Neural progenitor cell (in vitro differentiated cells): ENCODE measurements at regions not wholly inside any gene's neighbourhood (a gene's known extent, or its start where the extent isn't known, plus 50 kb on each side); places are given as distances from the start of the nearest gene placed in this dataset.
"Not testable (repeated sequence)": the region's sequence is repeated elsewhere in the genome, so short reads cannot be mapped to it uniquely, and the experiment has no call there.

Experiments
- DNase-seq: peaks from one replicate; pipeline ENCODE4 v3.0.0-alpha.2; 2016; ENCODE audit warnings: low spot score
- H2AFZ ChIP-seq: fragments of 200-600 bp; sonication (generic); replicated peaks from 2 replicates; pipeline ENCODE4 v1.6.1; 2016; ENCODE audit warnings: antibody characterized with exemption
- H3F3A ChIP-seq: fragments of 200-600 bp; sonication (generic); 2 replicates; pipeline ENCODE4 v1.6.1; 2016; ENCODE audit warnings: antibody characterized with exemption, low read depth
- H3K27ac ChIP-seq: fragments of 200-600 bp; sonication (generic); 2 replicates; pipeline ENCODE4 v1.5.1; 2016; ENCODE audit warnings: mild to moderate bottlenecking
- H3K27me3 ChIP-seq: fragments of 200-600 bp; sonication (generic); 2 replicates; pipeline ENCODE4 v1.6.1; 2016; ENCODE audit warnings: mild to moderate bottlenecking, moderate library complexity
- H3K36me3 ChIP-seq: fragments of 200-600 bp; sonication (generic); 2 replicates; pipeline ENCODE4 v1.5.1; 2016
- H3K4me1 ChIP-seq: fragments of 200-600 bp; sonication (generic); 2 replicates; pipeline ENCODE4 v1.6.1; 2016; ENCODE audit warnings: mixed run types
- H3K4me2 ChIP-seq: fragments of 200-600 bp; sonication (generic); 2 replicates; pipeline ENCODE4 v1.6.1; 2016
- H3K4me3 ChIP-seq: fragments of 200-600 bp; sonication (generic); 2 replicates; pipeline ENCODE4 v1.5.1; 2016
- H3K79me2 ChIP-seq: fragments of 200-600 bp; sonication (generic); 2 replicates; pipeline ENCODE4 v1.6.1; 2016; ENCODE audit warnings: low read depth
- H3K9ac ChIP-seq: fragments of 200-600 bp; sonication (generic); 2 replicates; pipeline ENCODE4 v1.6.1; 2016
- H3K9me3 ChIP-seq: fragments of 200-600 bp; sonication (generic); 2 replicates; pipeline ENCODE4 v1.5.1; 2016; ENCODE audit warnings: low read depth
- H4K20me1 ChIP-seq: fragments of 200-600 bp; sonication (generic); 2 replicates; pipeline ENCODE4 v1.6.1; 2016; ENCODE audit warnings: low read depth
- H3K27ac Mint-ChIP-seq: 3 replicates; pipeline ENCODE4 v1.8.0; 2021; ENCODE audit warnings: mixed read lengths
- H3K27me3 Mint-ChIP-seq: 2 replicates; pipeline ENCODE4 v1.8.0; 2022; ENCODE audit warnings: low read depth, mild to moderate bottlenecking, inconsistent platforms, moderate library complexity, mixed read lengths; ENCODE audit not compliant: insufficient read depth
- H3K36me3 Mint-ChIP-seq: 3 replicates; pipeline ENCODE4 v1.8.0; 2021; ENCODE audit warnings: mixed read lengths
- H3K4me1 Mint-ChIP-seq: 3 replicates; pipeline ENCODE4 v1.8.0; 2021; ENCODE audit warnings: mixed read lengths
- H3K4me3 Mint-ChIP-seq: 3 replicates; pipeline ENCODE4 v1.8.0; 2021; ENCODE audit warnings: mild to moderate bottlenecking, moderate library complexity, mixed read lengths
- H3K9me3 Mint-ChIP-seq: 3 replicates; pipeline ENCODE4 v1.8.0; 2020; ENCODE audit warnings: mixed read lengths

- H3K9ac ChIP-seq, H3K36me3 Mint-ChIP-seq, H2AFZ ChIP-seq, H3K27ac ChIP-seq, H3K4me3 ChIP-seq, H3K9me3 Mint-ChIP-seq, H3K36me3 ChIP-seq, H3K27ac Mint-ChIP-seq, H3K4me2 ChIP-seq, H3K9me3 ChIP-seq, H3K79me2 ChIP-seq, DNase-seq, H3K4me3 Mint-ChIP-seq, H3F3A ChIP-seq, H3K4me1 Mint-ChIP-seq: not testable (repeated sequence)
- peaks cover 31% of the 10 kb centered on the region for H4K20me1 ChIP-seq
- peaks cover 12% of the 10 kb centered on the region for H3K4me1 ChIP-seq
- H3K27me3 ChIP-seq = peaks cover 51% of the 10 kb centered on the region
- peaks cover 13% of the 10 kb centered on the region for H3K27me3 Mint-ChIP-seq
Observed at GRCh38 chr7:32759859-32760258, 131.7 kb downstream of the KBTBD2 start.

DNA sequence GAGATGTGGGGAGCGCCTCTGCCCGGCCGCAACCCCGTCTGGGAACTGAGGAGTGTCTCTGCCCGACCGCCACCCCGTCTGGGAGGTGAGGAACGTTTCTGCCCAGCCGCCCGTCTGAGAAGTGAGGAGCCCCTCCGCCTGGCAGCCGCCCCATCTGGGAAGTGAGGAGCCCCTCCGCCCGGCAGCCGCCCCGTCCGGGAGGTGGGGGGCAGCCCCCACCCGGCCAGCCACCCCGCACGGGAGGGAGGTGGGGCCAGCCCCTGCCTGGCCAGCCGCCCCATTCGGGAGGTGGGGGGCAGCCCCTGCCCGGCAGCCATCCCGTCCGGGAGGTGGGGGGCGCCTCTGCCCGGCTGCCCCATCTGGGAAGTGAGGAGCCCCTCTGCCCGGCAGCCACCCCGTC is 137.7 kb downstream of the KBTBD2 start:
- Mint-ChIP-seq H3K9me3 (peaks cover 22% of the 10 kb centered on the region), H3K36me3 (peaks cover 16% of the 10 kb centered on the region)
- not testable (repeated sequence) for H2AFZ ChIP-seq, H3K27ac ChIP-seq, H3K27me3 Mint-ChIP-seq, H3K4me3 Mint-ChIP-seq, H3K9ac ChIP-seq, H3K9me3 ChIP-seq, H4K20me1 ChIP-seq, DNase-seq, H3K27ac Mint-ChIP-seq, H3K36me3 ChIP-seq, H3K4me1 ChIP-seq, H3K27me3 ChIP-seq, H3K4me1 Mint-ChIP-seq, H3K4me3 ChIP-seq, H3F3A ChIP-seq, H3K79me2 ChIP-seq, H3K4me2 ChIP-seq

- not testable (repeated sequence) for H3K9me3 ChIP-seq, H4K20me1 ChIP-seq, H3F3A ChIP-seq, H3K27me3 Mint-ChIP-seq, H3K9ac ChIP-seq, H3K4me1 Mint-ChIP-seq, H3K79me2 ChIP-seq, H2AFZ ChIP-seq, H3K4me2 ChIP-seq, H3K4me1 ChIP-seq, DNase-seq, H3K27me3 ChIP-seq, H3K27ac Mint-ChIP-seq, H3K4me3 ChIP-seq, H3K36me3 ChIP-seq, H3K27ac ChIP-seq, H3K4me3 Mint-ChIP-seq
- H3K36me3 Mint-ChIP-seq = peaks cover 12% of the 10 kb centered on the region
- H3K9me3 Mint-ChIP-seq = peaks cover 33% of the 10 kb centered on the region
Observed at GRCh38 chr7:32748337-32748736, 143.2 kb downstream of the KBTBD2 start.

GRCh38 chr7:32747443-32748148 is 144.0 kb downstream of the KBTBD2 start:
- not testable (repeated sequence) for H3K4me1 Mint-ChIP-seq, H3K27ac Mint-ChIP-seq, H3K36me3 ChIP-seq, H3K9ac ChIP-seq, H3K4me3 Mint-ChIP-seq, H3K4me1 ChIP-seq, H2AFZ ChIP-seq, DNase-seq, H4K20me1 ChIP-seq, H3K36me3 Mint-ChIP-seq, H3K27me3 ChIP-seq, H3K27me3 Mint-ChIP-seq, H3F3A ChIP-seq, H3K4me3 ChIP-seq, H3K9me3 ChIP-seq, H3K27ac ChIP-seq, H3K79me2 ChIP-seq
- peak overlapping the region; percentile 38 for H3K4me2 ChIP-seq
- H3K9me3 Mint-ChIP-seq = peaks cover 29% of the 10 kb centered on the region

DNA sequence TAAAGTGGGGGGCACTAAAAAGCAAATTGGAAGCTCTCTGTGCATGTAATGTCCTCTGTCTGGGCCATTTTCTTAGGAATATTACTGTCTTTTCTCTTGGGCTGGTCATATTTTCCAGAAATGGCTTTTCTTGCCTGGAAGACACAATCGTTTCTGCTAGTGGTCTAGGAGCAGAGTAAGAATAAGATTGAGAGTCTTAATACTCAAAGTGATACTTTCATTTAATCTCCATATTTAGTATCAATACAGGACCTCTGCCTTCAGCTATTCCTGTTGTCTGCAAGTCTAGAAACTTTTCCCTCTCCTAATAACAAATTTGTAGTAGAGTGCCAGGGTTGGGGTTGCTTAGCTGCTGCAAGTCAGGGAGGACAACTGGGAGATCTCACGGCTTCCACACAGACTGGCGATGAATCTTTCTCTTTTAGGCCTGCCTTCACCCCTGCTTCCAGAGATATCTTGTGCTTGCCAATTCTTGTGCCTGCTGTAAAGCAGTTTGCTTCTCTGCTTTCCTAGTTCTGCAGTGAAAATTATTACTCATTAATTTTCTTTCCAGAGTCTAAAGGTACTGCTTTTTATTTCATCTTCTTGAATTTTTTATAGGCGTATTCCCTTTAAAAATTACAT is 149.6 kb downstream of the KBTBD2 start:
- not testable (repeated sequence) for H3K4me3 Mint-ChIP-seq, H3K36me3 Mint-ChIP-seq, H2AFZ ChIP-seq, H3K79me2 ChIP-seq, H3K27me3 ChIP-seq, H3K4me3 ChIP-seq, H3K36me3 ChIP-seq, DNase-seq, H3F3A ChIP-seq, H3K9ac ChIP-seq, H3K27ac ChIP-seq, H3K4me1 Mint-ChIP-seq, H4K20me1 ChIP-seq, H3K27me3 Mint-ChIP-seq, H3K4me2 ChIP-seq, H3K4me1 ChIP-seq, H3K27ac Mint-ChIP-seq, H3K9me3 ChIP-seq
- peaks cover 10% of the 10 kb centered on the region for H3K9me3 Mint-ChIP-seq

GRCh38 chr7:32739749-32740148 is 151.8 kb downstream of the KBTBD2 start:
- H3K27ac ChIP-seq, H2AFZ ChIP-seq, H4K20me1 ChIP-seq, H3K4me1 Mint-ChIP-seq, H3K4me3 ChIP-seq, H3K4me1 ChIP-seq, H3K4me2 ChIP-seq, H3K9me3 ChIP-seq, H3F3A ChIP-seq, H3K9ac ChIP-seq, H3K36me3 ChIP-seq, H3K27me3 ChIP-seq, H3K27me3 Mint-ChIP-seq, H3K4me3 Mint-ChIP-seq, H3K36me3 Mint-ChIP-seq, DNase-seq, H3K27ac Mint-ChIP-seq: not testable (repeated sequence)
- peaks cover 13% of the 10 kb centered on the region for H3K9me3 Mint-ChIP-seq
- peaks cover 17% of the 10 kb centered on the region for H3K79me2 ChIP-seq

DNA sequence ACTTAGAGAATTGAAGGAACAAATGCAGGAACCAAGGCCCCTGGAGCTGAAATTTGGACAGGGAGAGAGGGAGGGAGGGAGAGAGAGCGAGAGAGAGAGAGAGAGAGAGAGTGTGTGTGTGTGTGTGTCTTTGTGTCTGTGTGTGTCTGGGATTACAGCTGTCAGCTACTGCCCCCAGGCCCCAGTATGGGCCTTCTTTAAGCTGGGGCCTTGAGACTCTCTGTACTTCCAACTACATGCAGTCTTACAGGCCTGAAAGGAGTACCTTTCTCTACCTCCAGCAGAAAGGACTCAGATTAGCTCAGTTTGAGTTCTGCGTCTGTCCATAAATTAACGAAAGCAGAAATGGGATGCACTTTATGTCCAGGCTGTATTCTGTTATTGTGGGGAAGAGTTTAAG is 153.2 kb downstream of the KBTBD2 start:
- H3K27me3 ChIP-seq, H3K4me1 ChIP-seq, DNase-seq, H3K27ac Mint-ChIP-seq, H2AFZ ChIP-seq, H3K4me3 ChIP-seq, H3K36me3 ChIP-seq, H3K36me3 Mint-ChIP-seq, H3K9ac ChIP-seq, H3K4me1 Mint-ChIP-seq, H3K27ac ChIP-seq, H3K4me3 Mint-ChIP-seq, H3K9me3 Mint-ChIP-seq, H3F3A ChIP-seq, H3K4me2 ChIP-seq, H3K27me3 Mint-ChIP-seq, H3K9me3 ChIP-seq, H4K20me1 ChIP-seq: not testable (repeated sequence)
- peaks cover 25% of the 10 kb centered on the region for H3K79me2 ChIP-seq

- H3K27ac Mint-ChIP-seq, H3K9me3 Mint-ChIP-seq, H3K4me2 ChIP-seq, H3K36me3 Mint-ChIP-seq, H3K4me3 ChIP-seq, H3K4me1 ChIP-seq, H2AFZ ChIP-seq, H3K27ac ChIP-seq, H3K9ac ChIP-seq, H3K36me3 ChIP-seq, H3K4me3 Mint-ChIP-seq, DNase-seq, H3K27me3 Mint-ChIP-seq, H3K27me3 ChIP-seq, H3K9me3 ChIP-seq, H3K4me1 Mint-ChIP-seq: not testable (repeated sequence)
- Histone ChIP-seq H3F3A (peaks cover 10% of the 10 kb centered on the region), H3K79me2 (peaks cover 50% of the 10 kb centered on the region), H4K20me1 (peaks cover 10% of the 10 kb centered on the region)
Observed at GRCh38 chr7:32732767-32733166, 158.8 kb downstream of the KBTBD2 start.
